Stimulated activated memory B cell treated with anti-CD40 and anti-IgM and Interleukin-4, amounts not matched to agents 10 μg/mL and 1 μg/mL and 100 μg/mL, for 72 hours (primary cell): ENCODE measurements at regions not wholly inside any gene's neighbourhood (a gene's known extent, or its start where the extent isn't known, plus 50 kb on each side); places are given as distances from the start of the nearest gene placed in this dataset.
"Not testable (repeated sequence)": the region's sequence is repeated elsewhere in the genome, so short reads cannot be mapped to it uniquely, and the experiment has no call there.

Source experiments
- ATAC-seq: fragments of 150-1000 bp; cut with Tn5 transposase; 2 replicates; pipeline ENCODE4 v1.10.0; 2021
- H3K27ac Mint-ChIP-seq: one replicate; pipeline ENCODE4 v1.8.0; 2022; ENCODE audit warnings: mild to moderate bottlenecking, mixed read lengths
- H3K27me3 Mint-ChIP-seq: one replicate; pipeline ENCODE4 v1.8.0; 2022; ENCODE audit warnings: mixed read lengths
- H3K36me3 Mint-ChIP-seq: one replicate; pipeline ENCODE4 v1.8.0; 2022; ENCODE audit warnings: mixed read lengths
- H3K4me1 Mint-ChIP-seq: one replicate; pipeline ENCODE4 v1.8.0; 2022; ENCODE audit warnings: mixed read lengths
- H3K4me3 Mint-ChIP-seq: one replicate; pipeline ENCODE4 v1.8.0; 2022; ENCODE audit warnings: mild to moderate bottlenecking, moderate library complexity, mixed read lengths
- H3K9me3 Mint-ChIP-seq: one replicate; pipeline ENCODE4 v1.8.0; 2022; ENCODE audit warnings: mixed read lengths

DNA sequence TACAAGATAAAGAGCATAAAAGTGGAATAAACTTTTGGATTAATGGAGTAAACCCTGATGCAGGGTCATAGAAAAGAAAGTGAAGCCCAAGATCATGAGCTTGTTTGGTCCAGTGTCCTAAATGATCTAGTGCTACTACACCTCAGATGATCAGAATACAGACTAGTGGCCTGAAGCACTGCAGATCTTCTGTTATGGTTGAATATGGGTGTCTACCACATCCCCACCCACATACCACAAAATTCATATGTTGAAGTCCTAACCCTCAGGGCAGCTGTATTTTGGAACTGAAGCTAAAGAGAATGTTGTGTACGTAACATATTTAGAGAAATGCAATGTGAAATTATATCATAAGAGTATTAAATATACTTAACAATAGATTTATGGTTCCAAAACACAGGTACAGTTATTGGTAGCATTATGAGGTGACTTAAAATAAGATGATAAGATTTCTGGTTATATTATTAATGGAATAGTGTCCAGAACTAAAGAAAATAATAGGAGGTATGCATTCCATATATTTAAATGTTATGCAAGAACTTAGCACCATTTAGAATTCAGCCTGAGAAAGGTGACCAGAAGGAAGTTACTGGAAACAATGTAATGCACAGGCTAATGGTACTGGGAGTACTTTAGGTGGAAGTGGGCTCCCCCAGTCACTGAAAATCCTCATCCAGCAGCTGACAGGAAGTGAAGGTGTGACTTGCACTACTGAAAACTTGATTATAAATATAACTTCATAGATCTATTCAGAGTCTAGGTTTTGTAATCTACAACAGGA lies 1155.1 kb downstream of the TAF11L14 start:
- H3K27ac Mint-ChIP-seq = no peak overlapping the region
- no peaks in the 10 kb centered on the region for H3K9me3 Mint-ChIP-seq
- H3K4me1 Mint-ChIP-seq = no peaks in the 10 kb centered on the region
- no peaks in the 10 kb centered on the region for H3K27me3 Mint-ChIP-seq
- no peak overlapping the region for H3K4me3 Mint-ChIP-seq
- no peak for ATAC-seq
- H3K36me3 Mint-ChIP-seq = no peaks in the 10 kb centered on the region

DNA sequence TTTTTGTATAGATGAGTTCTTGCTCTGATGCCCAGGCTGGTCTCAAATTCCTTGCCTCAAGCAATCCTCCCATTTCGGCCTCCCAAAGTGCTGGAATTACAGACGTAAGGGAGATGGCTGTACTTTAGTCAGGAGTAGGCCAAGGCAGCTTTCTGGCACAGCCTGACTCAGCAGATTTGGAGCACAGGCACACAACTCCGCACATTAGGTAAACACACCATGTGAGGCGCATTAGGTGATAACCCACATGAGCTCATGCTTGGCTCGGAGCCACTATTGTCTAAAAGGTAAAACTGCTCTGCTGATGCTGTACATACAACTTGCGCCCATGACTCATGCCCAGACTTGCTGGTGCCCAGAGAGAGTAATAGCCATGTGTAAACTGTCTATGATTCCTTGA lies 1157.9 kb downstream of the TAF11L14 start:
- H3K9me3 Mint-ChIP-seq = no peaks in the 10 kb centered on the region

DNA sequence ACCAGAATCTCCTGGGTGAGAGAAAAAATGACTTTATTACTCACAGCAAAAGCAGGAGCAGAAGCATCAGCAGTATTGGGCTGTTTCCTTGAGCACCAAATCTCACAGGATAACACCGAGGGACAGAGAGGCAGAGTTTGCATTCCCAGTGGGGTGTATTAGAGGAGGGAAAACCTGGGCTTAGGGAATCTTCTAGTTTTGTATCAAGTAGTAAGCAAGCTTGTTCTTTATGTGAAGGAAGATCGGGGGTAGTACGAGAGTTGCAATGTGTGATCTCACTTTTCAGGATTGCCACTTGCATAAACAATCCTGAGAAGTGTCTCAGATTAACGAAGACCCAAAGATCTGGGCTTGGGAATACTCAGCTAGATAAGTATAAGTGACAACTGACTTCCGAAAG lies 1163.0 kb downstream of the TAF11L14 start:
- no peaks in the 10 kb centered on the region for H3K9me3 Mint-ChIP-seq
- ATAC-seq = no peak

More for the DNA sequence above, 1157.9 kb downstream of the TAF11L14 start:
- Mint-ChIP-seq H3K4me3 (no peak overlapping the region), H3K36me3 (no peaks in the 10 kb centered on the region), H3K27ac (no peak overlapping the region), H3K27me3 (no peaks in the 10 kb centered on the region), H3K4me1 (no peaks in the 10 kb centered on the region)
- no peak for ATAC-seq

DNA sequence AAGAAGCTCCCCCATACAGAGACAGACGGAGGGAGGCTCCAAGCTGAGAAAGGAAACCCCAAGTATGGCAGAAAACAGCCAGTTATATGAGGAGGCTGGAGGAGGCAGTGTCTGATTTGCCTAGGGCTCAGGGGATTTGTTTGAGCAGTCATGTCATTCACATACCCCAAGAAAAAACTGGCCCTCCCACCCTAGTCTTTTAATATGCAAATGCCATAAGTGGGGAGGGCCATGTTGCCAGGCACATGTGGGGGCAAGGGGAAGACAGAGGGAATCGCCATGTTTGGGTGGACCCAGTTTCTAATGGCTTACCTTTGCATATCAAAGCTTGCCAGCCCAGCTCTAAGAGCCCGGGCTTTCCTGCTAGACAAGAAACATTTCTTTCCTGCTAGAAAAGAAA lies 1163.8 kb downstream of the TAF11L14 start:
- Mint-ChIP-seq H3K27ac (no peak overlapping the region), H3K4me1 (no peaks in the 10 kb centered on the region), H3K4me3 (no peak overlapping the region), H3K27me3 (no peaks in the 10 kb centered on the region), H3K36me3 (no peaks in the 10 kb centered on the region), H3K9me3 (no peaks in the 10 kb centered on the region)
- ATAC-seq = no peak

More for the DNA sequence above, 1163.0 kb downstream of the TAF11L14 start:
- Mint-ChIP-seq H3K27ac (no peak overlapping the region), H3K4me3 (no peak overlapping the region), H3K27me3 (no peaks in the 10 kb centered on the region), H3K36me3 (no peaks in the 10 kb centered on the region), H3K4me1 (no peaks in the 10 kb centered on the region)

DNA sequence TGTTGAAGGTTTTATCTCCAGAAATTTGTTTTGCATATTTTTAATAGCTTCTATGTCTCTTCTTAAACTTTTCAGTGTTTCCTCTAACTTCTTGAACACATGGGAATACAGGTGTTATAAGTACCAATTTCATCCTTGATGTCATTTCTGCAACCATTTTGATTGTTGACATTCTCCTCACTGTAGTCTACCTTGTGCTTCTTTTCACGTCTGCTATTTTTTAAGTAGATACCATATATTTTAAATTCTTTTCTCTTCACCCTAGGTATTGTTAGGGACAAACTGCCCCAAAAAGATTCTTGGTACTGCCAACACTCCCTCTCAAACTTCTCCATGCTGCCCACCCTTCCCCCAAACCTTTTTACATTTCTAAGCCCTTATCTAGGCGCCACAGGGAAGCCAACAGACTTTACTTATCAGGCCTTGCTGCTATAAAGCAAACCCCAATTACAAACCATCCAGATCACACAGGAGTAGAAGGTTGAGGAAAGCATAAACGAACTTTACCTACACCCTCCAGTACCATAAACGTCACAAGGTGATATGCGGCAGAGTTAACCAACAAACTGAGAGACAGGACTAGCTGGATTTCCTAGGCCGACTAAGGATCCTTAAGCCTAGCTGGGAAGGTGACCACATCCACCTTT lies 1165.3 kb downstream of the TAF11L14 start:
- no peak overlapping the region for H3K27ac Mint-ChIP-seq
- H3K4me3 Mint-ChIP-seq = no peak overlapping the region
- H3K4me1 Mint-ChIP-seq = no peaks in the 10 kb centered on the region

DNA sequence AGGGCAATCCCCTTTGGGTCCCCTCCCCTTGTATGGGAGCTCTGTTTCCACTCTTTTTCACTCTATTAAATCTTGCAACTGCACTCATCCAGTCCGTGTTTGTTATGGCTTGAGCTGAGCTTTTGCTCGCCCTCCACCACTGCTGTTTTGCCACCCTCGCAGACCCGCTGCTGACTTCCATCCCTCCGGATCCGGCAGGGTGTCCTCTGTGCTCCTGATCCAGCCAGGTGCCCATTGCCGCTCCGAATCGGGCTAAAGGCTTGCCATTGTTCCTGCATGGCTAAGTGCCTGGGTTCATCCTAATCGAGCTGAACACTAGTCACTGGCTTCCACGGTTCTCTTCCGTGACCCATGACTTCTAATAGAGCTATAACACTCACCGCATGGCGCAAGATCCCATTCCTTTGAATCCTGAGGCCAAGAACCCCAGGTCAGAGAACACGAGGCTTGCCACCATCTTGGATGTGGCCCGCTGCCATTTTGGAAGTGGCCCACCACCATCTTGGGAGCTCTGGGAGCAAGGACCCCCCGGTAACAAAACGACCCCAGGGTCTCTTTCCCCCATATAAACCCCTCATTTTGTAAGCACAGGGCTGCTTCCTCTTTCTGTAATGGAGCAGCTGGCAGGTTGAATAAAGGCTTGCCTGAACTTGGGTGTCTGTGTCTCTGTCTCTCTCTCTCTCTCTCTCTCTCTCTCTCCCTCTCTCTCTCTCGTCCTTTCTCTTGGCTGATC lies 1166.2 kb downstream of the TAF11L14 start:
- no peak overlapping the region for H3K27ac Mint-ChIP-seq

More for the DNA sequence above, 1165.3 kb downstream of the TAF11L14 start:
- H3K36me3 Mint-ChIP-seq = no peaks in the 10 kb centered on the region
- no peak for ATAC-seq
- H3K9me3 Mint-ChIP-seq = no peaks in the 10 kb centered on the region
- H3K27me3 Mint-ChIP-seq = no peaks in the 10 kb centered on the region

DNA sequence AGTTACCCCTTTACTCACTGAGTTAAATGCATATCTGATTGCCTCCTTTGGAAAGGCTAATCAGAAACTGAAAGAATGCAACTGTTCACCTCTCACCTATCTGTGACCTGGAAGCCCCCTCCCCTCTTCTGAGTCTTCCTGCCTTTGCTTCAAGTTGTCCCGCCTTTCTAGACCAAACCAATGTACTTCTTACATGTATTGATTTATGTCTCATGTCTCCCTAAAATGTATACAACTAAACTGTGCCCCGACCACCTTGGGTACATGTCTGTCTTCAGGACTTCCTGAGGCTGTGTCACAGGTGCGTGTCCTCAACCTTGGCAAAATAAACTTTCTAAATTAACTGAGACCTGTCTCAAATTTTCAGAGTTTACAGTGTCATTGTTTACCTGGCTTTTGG lies 1167.2 kb downstream of the TAF11L14 start:
- H3K27me3 Mint-ChIP-seq, H3K4me1 Mint-ChIP-seq, H3K27ac Mint-ChIP-seq, H3K36me3 Mint-ChIP-seq, H3K4me3 Mint-ChIP-seq, H3K9me3 Mint-ChIP-seq, ATAC-seq: not testable (repeated sequence)

More for the DNA sequence above, 1166.2 kb downstream of the TAF11L14 start:
- H3K9me3 Mint-ChIP-seq = no peaks in the 10 kb centered on the region
- H3K36me3 Mint-ChIP-seq = no peaks in the 10 kb centered on the region
- H3K27me3 Mint-ChIP-seq = no peaks in the 10 kb centered on the region
- ATAC-seq = no peak
- no peak overlapping the region for H3K4me3 Mint-ChIP-seq
- no peaks in the 10 kb centered on the region for H3K4me1 Mint-ChIP-seq

DNA sequence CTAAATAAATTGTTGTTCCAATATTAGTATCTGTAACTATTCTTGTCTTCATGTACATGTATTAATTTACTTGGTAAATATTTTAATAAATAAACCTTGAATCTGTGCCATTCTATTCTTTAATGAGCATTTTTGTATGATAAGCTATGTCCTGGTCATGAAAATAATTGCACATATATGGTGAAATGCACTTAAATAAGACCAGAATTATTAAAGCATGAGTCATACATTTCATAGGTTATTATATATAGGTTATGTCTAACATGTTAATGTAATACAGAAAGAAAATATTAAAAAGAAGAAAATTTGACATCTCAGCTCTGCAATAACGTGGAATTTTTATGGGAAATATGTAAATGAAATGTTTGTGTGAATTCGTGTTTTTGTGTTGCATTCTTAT lies 1168.1 kb downstream of the TAF11L14 start:
- H3K36me3 Mint-ChIP-seq = no peaks in the 10 kb centered on the region
- H3K4me1 Mint-ChIP-seq = no peaks in the 10 kb centered on the region
- H3K27me3 Mint-ChIP-seq = no peaks in the 10 kb centered on the region
- no peak overlapping the region for H3K4me3 Mint-ChIP-seq
- no peak overlapping the region for H3K27ac Mint-ChIP-seq
- no peaks in the 10 kb centered on the region for H3K9me3 Mint-ChIP-seq
- ATAC-seq = no peak

DNA sequence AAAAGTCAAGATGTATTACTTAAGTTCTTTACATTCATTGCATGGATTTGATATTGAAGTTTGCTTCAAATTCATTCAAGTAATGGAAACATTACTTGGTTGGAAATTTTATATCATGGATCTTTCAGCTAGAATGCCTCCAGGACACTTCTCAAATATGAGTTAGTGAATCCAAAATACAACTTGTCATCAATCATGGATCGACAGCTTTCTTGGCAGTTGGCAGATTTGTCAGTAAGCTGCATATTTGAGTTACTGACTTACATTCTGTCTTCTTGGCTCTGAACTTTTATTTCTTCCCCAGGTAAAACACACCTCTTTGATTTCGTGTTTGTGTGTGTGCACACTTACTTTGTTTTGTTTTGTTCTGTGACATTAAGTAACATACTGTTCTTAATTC lies 1171.1 kb downstream of the TAF11L14 start:
- H3K4me1 Mint-ChIP-seq = no peaks in the 10 kb centered on the region
- ATAC-seq = no peak
- H3K36me3 Mint-ChIP-seq = no peaks in the 10 kb centered on the region
- no peaks in the 10 kb centered on the region for H3K27me3 Mint-ChIP-seq
- no peak overlapping the region for H3K4me3 Mint-ChIP-seq
- H3K9me3 Mint-ChIP-seq = no peaks in the 10 kb centered on the region
- no peak overlapping the region for H3K27ac Mint-ChIP-seq

DNA sequence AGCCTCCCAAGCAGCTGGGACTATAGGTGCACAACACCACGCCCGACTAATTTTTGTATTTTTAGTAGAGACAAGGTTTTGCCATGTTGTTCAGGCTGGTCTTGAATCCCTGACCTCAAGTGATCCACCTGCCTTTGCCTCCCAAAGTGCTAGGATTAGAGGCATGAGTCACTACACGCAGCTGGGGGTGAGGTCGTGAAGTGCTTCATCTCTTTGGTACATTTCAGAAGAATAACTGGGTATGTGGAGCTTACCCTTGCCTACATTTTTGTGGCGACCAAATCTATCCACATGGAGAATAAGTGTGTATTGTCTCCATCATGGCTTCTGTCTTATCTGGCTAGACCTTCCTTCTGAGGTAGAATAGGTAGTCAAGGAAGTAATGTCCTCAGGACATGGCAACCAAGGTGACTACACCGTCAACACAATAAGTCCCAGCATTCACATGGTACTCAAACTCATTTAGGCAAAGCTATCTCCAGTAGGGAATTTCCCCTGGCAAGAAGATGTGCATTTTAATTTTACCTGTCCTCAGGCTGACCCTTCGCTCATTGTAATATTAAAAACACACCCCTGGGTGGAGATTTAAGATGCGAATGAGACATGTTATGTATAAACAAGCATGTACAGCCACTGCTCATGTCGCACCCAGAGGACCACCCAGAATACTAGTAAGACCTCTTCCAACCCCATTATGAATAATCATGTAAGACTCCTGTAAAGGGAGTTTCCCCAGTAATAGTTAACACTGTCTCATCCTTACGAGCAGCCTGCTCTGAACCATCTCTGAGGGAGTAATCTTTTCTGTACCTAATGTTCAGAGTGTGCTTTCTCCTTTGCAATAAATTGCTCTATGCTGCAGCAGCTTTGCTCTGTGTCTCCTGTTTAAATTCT lies 1173.2 kb downstream of the TAF11L14 start:
- ATAC-seq = peak; percentile 31
- H3K9me3 Mint-ChIP-seq = no peaks in the 10 kb centered on the region
- no peaks in the 10 kb centered on the region for H3K27me3 Mint-ChIP-seq
- H3K4me3 Mint-ChIP-seq = no peak overlapping the region
- H3K36me3 Mint-ChIP-seq = no peaks in the 10 kb centered on the region
- H3K4me1 Mint-ChIP-seq = no peaks in the 10 kb centered on the region
- H3K27ac Mint-ChIP-seq = no peak overlapping the region

DNA sequence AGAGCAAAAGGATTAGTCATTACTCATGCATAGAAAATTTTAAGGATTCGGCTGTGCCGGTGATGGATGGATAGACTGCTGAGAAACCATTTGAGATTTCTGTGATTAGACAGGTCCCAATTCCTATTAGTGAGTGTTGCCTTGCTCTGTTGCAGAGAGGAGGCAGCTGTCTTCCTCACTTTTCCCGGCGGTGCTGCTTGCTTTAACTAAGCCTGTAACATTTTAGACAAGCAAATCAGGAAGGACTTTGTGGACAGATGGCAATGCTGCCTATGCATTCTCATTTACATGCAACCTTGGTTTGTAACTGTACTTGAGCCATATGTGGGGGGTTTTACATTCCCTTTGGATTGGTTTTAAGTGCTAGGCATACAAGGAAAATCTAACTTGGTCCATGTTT lies 1176.3 kb downstream of the CDH18 start:
- ATAC-seq = no peak
- H3K27ac Mint-ChIP-seq = no peak overlapping the region
- H3K4me3 Mint-ChIP-seq = no peak overlapping the region
- H3K9me3 Mint-ChIP-seq = no peaks in the 10 kb centered on the region
- H3K27me3 Mint-ChIP-seq = no peaks in the 10 kb centered on the region
- no peaks in the 10 kb centered on the region for H3K36me3 Mint-ChIP-seq
- H3K4me1 Mint-ChIP-seq = no peaks in the 10 kb centered on the region

DNA sequence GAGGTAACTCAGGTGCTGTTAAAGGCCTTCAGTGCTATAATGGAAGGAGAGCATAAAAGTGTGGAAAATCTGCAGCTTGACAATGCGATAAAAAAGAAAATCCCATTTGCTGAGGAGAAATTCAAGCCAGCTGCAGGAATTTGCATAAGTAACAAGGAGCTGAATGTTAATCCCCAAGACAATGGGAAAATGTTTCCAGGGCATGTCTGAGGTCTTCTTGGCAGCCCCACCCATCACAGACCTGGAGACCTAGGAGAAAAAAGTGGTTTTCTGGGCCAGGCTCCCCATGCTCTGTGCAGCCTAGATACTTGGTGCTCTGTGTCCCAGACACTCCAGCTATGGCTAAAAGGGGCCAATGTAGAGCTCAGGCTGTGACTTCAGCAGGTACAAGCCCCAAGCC lies 1159.6 kb downstream of the CDH18 start:
- Mint-ChIP-seq H3K27ac (no peak overlapping the region), H3K9me3 (no peaks in the 10 kb centered on the region), H3K4me1 (no peaks in the 10 kb centered on the region), H3K36me3 (no peaks in the 10 kb centered on the region), H3K27me3 (no peaks in the 10 kb centered on the region), H3K4me3 (no peak overlapping the region)
- peak; percentile 47 for ATAC-seq

DNA sequence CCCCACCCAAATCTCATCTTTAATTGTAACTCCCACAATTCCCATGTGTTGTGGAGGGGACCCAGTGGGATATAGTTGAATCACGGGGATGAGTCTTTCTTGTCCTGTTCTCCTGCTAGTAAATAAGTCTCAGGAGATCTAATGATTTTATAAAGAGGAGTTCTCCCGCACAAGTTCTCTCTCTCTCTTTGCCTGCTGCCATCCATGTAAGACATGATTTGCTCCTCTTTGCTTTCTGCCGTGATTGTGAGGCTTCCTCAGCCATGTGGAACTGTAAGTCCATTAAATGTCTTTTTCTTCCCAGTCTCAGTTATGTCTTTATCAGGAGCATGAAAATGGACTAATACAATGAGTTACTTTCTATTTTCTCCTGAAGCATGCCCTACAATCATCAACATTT lies 1158.5 kb downstream of the CDH18 start:
- H3K9me3 Mint-ChIP-seq = no peaks in the 10 kb centered on the region
- no peak overlapping the region for H3K4me3 Mint-ChIP-seq

DNA sequence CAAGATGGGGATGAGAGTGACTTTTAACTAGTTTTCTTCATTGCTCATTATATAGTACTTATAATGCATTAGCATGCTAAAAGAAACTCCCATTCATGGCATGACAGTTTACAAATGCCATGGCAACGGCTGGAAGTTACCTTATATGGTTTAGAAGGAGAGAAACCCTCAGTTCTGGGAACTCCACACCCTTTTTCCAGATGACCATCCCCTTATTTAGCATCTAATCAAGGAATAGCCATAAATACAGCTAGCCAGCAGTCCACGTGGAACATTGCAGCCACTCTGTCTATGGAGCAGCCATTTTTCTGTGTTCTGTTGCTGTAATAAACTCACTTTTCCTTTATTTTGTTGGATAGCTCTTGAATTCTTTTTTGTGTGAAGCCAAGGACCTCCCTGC lies 1137.8 kb downstream of the CDH18 start:
- H3K27ac Mint-ChIP-seq = no peak overlapping the region
- no peak overlapping the region for H3K4me3 Mint-ChIP-seq
- no peaks in the 10 kb centered on the region for H3K36me3 Mint-ChIP-seq
- H3K27me3 Mint-ChIP-seq = no peaks in the 10 kb centered on the region
- H3K9me3 Mint-ChIP-seq = peaks cover under 1% of the 10 kb centered on the region
- no peaks in the 10 kb centered on the region for H3K4me1 Mint-ChIP-seq
- no peak for ATAC-seq

More for the DNA sequence above, 1158.5 kb downstream of the CDH18 start:
- Mint-ChIP-seq H3K27me3 (peaks cover 9% of the 10 kb centered on the region), H3K36me3 (no peaks in the 10 kb centered on the region), H3K27ac (no peak overlapping the region), H3K4me1 (no peaks in the 10 kb centered on the region)
- ATAC-seq = no peak

DNA sequence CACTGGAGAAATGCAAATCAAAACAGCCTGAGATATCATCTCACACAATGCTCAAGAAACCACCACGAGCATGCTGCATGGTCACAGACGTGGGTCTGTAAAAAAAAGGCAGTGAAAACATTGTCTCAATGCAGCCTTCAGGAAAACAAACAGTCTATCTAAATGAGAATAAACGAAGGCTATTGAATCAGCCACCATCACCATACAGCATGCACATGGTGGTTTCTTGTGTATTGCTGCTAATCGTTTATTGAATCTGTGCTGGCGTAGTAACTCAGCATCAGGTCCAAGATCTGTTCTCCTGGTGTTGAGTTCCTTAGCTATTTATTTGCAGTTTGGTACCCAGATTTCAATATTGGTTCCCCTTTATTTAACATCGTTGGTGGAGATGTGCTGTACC lies 1115.0 kb downstream of the CDH18 start:
- no peak overlapping the region for H3K4me3 Mint-ChIP-seq
- H3K9me3 Mint-ChIP-seq = no peaks in the 10 kb centered on the region
- H3K27me3 Mint-ChIP-seq = no peaks in the 10 kb centered on the region
- no peaks in the 10 kb centered on the region for H3K36me3 Mint-ChIP-seq
- H3K27ac Mint-ChIP-seq = no peak overlapping the region
- ATAC-seq = no peak
- no peaks in the 10 kb centered on the region for H3K4me1 Mint-ChIP-seq
